ENCODE measurements at regions not wholly inside any gene's neighbourhood (a gene's known extent, or its start where the extent isn't known, plus 50 kb on each side); places are given as distances from the start of the nearest gene placed in this dataset.

DNA sequence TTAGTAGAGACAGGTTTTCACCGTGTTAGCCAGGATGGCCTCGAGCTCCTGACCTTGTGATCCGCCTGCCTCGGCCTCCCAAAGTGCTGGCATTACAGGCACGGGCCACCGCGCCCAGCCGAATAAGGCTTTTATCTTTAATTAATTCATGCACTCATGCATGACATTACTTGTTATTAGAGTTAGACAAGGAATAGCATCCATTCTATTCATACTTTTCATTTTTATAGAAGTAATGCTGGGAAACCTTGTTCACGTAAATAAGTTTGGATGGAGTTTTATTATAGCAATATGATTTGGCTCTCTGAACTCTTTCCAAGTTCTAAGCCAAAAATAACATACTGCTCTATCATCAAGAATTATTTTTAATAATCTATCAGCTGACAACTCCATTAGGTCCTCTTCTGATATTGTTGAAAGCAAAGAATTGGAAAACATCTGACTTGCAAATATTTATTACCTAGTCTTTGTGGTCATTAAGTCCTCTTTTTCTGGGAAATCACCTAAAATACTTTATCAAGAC, 168.8 kb upstream of the CCND2 start:
- TF ChIP-seq, protein P1, sequence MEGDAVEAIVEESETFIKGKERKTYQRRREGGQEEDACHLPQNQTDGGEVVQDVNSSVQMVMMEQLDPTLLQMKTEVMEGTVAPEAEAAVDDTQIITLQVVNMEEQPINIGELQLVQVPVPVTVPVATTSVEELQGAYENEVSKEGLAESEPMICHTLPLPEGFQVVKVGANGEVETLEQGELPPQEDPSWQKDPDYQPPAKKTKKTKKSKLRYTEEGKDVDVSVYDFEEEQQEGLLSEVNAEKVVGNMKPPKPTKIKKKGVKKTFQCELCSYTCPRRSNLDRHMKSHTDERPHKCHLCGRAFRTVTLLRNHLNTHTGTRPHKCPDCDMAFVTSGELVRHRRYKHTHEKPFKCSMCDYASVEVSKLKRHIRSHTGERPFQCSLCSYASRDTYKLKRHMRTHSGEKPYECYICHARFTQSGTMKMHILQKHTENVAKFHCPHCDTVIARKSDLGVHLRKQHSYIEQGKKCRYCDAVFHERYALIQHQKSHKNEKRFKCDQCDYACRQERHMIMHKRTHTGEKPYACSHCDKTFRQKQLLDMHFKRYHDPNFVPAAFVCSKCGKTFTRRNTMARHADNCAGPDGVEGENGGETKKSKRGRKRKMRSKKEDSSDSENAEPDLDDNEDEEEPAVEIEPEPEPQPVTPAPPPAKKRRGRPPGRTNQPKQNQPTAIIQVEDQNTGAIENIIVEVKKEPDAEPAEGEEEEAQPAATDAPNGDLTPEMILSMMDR (IDR thresholded peaks at IDR 0.05; ENCODE audit: poor library complexity, severe bottlenecking), result no peak
- no peak for TF ChIP-seq TAF1 (IDR thresholded peaks at IDR 0.05; ENCODE audit: low read depth)
- no peak for TF ChIP-seq EZH2 (IDR thresholded peaks at IDR 0.05; ENCODE audit: borderline replicate concordance, insufficient read depth, low read length, poor library complexity, severe bottlenecking)
- TF ChIP-seq POLR2AphosphoS5 (IDR thresholded peaks at IDR 0.05), result no peak
